Hepatocyte (in vitro differentiated cells): ENCODE measurements at regions not wholly inside any gene's neighbourhood (a gene's known extent, or its start where the extent isn't known, plus 50 kb on each side); places are given as distances from the start of the nearest gene placed in this dataset.

Experiments used
- DNase-seq: peaks from one replicate; pipeline ENCODE4 v3.0.0-alpha.2; 2016; ENCODE audit warnings: low spot score
- H2AFZ ChIP-seq: fragments of 200-600 bp; sonication (generic); 2 replicates; pipeline ENCODE4 v1.6.0; 2016; ENCODE audit warnings: antibody characterized with exemption, mild to moderate bottlenecking
- H3K27ac ChIP-seq: fragments of 200-600 bp; sonication (generic); 2 replicates; pipeline ENCODE4 v1.5.1; 2016; ENCODE audit warnings: mild to moderate bottlenecking
- H3K27me3 ChIP-seq: fragments of 200-600 bp; sonication (generic); 2 replicates; pipeline ENCODE4 v1.6.1; 2016
- H3K36me3 ChIP-seq: fragments of 200-600 bp; sonication (generic); replicated peaks from 2 replicates; pipeline ENCODE4 v1.5.1; 2016; ENCODE audit warnings: low read depth; ENCODE audit not compliant: insufficient read depth
- H3K4me1 ChIP-seq: fragments of 200-600 bp; sonication (generic); 2 replicates; pipeline ENCODE4 v1.5.1; 2016; ENCODE audit warnings: mild to moderate bottlenecking, moderate library complexity; ENCODE audit not compliant: insufficient read depth
- H3K4me2 ChIP-seq: fragments of 200-600 bp; sonication (generic); 2 replicates; pipeline ENCODE4 v1.6.0; 2016
- H3K4me3 ChIP-seq: fragments of 200-600 bp; sonication (generic); 2 replicates; pipeline ENCODE4 v1.5.1; 2016; ENCODE audit warnings: mild to moderate bottlenecking
- H3K79me2 ChIP-seq: fragments of 200-600 bp; sonication (generic); 2 replicates; pipeline ENCODE4 v1.6.0; 2017; ENCODE audit warnings: mild to moderate bottlenecking
- H3K9me2 ChIP-seq: fragments of 200-600 bp; sonication (generic); replicated peaks from 2 replicates; pipeline ENCODE4 v1.6.0; 2017; ENCODE audit warnings: mild to moderate bottlenecking; ENCODE audit not compliant: insufficient read depth
- H3K9me3 ChIP-seq: fragments of 200-600 bp; sonication (generic); 2 replicates; pipeline ENCODE4 v1.5.1; 2016; ENCODE audit warnings: low read depth, mild to moderate bottlenecking
- H4K20me1 ChIP-seq: fragments of 200-600 bp; sonication (generic); 2 replicates; pipeline ENCODE4 v1.6.0; 2016; ENCODE audit warnings: mild to moderate bottlenecking; ENCODE audit not compliant: insufficient read depth, poor library complexity, severe bottlenecking
- CTCF ChIP-seq: fragments of 200-600 bp; sonication (generic); IDR thresholded peaks from 2 replicates; pipeline ENCODE4 v1.5.1; 2016; ENCODE audit warnings: antibody characterized with exemption, mild to moderate bottlenecking; ENCODE audit not compliant: poor library complexity
- EZH2 ChIP-seq: fragments of 200-600 bp; sonication (generic); IDR thresholded peaks from 2 replicates; pipeline ENCODE4 v1.6.1; 2016; ENCODE audit warnings: antibody characterized with exemption, mild to moderate bottlenecking, borderline replicate concordance
- EZH2phosphoT487 ChIP-seq: fragments of 200-600 bp; sonication (generic); IDR thresholded peaks from one replicate; pipeline ENCODE4 v1.6.1; 2018; ENCODE audit warnings: antibody characterized with exemption, mild to moderate bottlenecking, low read depth, moderate library complexity; ENCODE audit not compliant: unreplicated experiment, severe bottlenecking
- WGBS: methylation state at CpG from one replicate; pipeline ENCODE4 v1.1.6; 2016; ENCODE audit warnings: low lambda C conversion rate; ENCODE audit errors: missing lambda C conversion rate; 5-methylcytosine and 5-hydroxymethylcytosine counted together

GRCh38 chr2:60105906-60106305 is 447.5 kb downstream of the BCL11A start:
- Histone ChIP-seq H3K9me2 (no peaks in the 10 kb centered on the region), H3K9me3 (no peaks in the 10 kb centered on the region), H3K79me2 (no peaks in the 10 kb centered on the region), H3K4me1 (no peaks in the 10 kb centered on the region), H3K4me2 (no peak overlapping the region), H3K27me3 (no peaks in the 10 kb centered on the region), H3K36me3 (no peaks in the 10 kb centered on the region), H3K27ac (no peak overlapping the region), H4K20me1 (no peaks in the 10 kb centered on the region), H3K4me3 (no peak overlapping the region), H2AFZ (no peak overlapping the region)
- WGBS = 100% methylated on average over 7 of the region's 7 CpGs
- TF ChIP-seq EZH2phosphoT487 = no peak
- TF ChIP-seq CTCF = no peak
- no peak for TF ChIP-seq EZH2
- DNase-seq = no peak

GRCh38 chr2:60104514-60105505 is 448.6 kb downstream of the BCL11A start:
- no peaks in the 10 kb centered on the region for H3K9me3 ChIP-seq
- no peak overlapping the region for H3K27ac ChIP-seq
- TF ChIP-seq EZH2 (no peak), EZH2phosphoT487 (no peak), CTCF (no peak)
- DNase-seq = no peak
- H3K36me3 ChIP-seq = no peaks in the 10 kb centered on the region
- WGBS = 93% methylated on average over 10 of the region's 10 CpGs
- H3K9me2 ChIP-seq = no peaks in the 10 kb centered on the region
- no peaks in the 10 kb centered on the region for H4K20me1 ChIP-seq
- H3K4me1 ChIP-seq = no peaks in the 10 kb centered on the region
- H3K4me3 ChIP-seq = no peak overlapping the region
- H3K27me3 ChIP-seq = no peaks in the 10 kb centered on the region
- H3K4me2 ChIP-seq = no peak overlapping the region
- H3K79me2 ChIP-seq = no peaks in the 10 kb centered on the region
- no peak overlapping the region for H2AFZ ChIP-seq

- no peaks in the 10 kb centered on the region for H3K36me3 ChIP-seq
- H3K79me2 ChIP-seq = no peaks in the 10 kb centered on the region
- no peak overlapping the region for H2AFZ ChIP-seq
- 94% methylated on average over 11 of the region's 11 CpGs for WGBS
- H3K9me3 ChIP-seq = no peaks in the 10 kb centered on the region
- H3K4me1 ChIP-seq = peaks cover 6% of the 10 kb centered on the region
- DNase-seq = no peak
- no peaks in the 10 kb centered on the region for H4K20me1 ChIP-seq
- no peak overlapping the region for H3K27ac ChIP-seq
- TF ChIP-seq CTCF (no peak), EZH2 (no peak), EZH2phosphoT487 (no peak)
- H3K4me3 ChIP-seq = no peak overlapping the region
- H3K9me2 ChIP-seq = no peaks in the 10 kb centered on the region
- H3K27me3 ChIP-seq = no peaks in the 10 kb centered on the region
- no peak overlapping the region for H3K4me2 ChIP-seq
Measured at GRCh38 chr2:60100034-60100433, 453.4 kb downstream of the BCL11A start.
